Smooth muscle cell (in vitro differentiated cells): ENCODE measurements at regions not wholly inside any gene's neighbourhood (a gene's known extent, or its start where the extent isn't known, plus 50 kb on each side); places are given as distances from the start of the nearest gene placed in this dataset.

Source experiments
- DNase-seq: peaks from one replicate; lab custom pipeline; 2025; ENCODE audit not compliant: unreplicated experiment; lab: John Stamatoyannopoulos, UW
- H2AFZ ChIP-seq: fragments of 200-600 bp; sonication (generic); 2 replicates; pipeline ENCODE4 v1.6.0; 2016; ENCODE audit warnings: antibody characterized with exemption, low read depth, mild to moderate bottlenecking
- H3F3A ChIP-seq: fragments of 200-600 bp; sonication (generic); 2 replicates; pipeline ENCODE4 v1.6.0; 2017; ENCODE audit warnings: antibody characterized with exemption, low read depth
- H3K27ac ChIP-seq: fragments of 200-600 bp; sonication (generic); 2 replicates; pipeline ENCODE4 v1.5.1; 2016; ENCODE audit warnings: low read depth, mild to moderate bottlenecking
- H3K27me3 ChIP-seq: fragments of 200-600 bp; sonication (generic); 2 replicates; pipeline ENCODE4 v1.6.1; 2016; ENCODE audit warnings: low read depth, mild to moderate bottlenecking
- H3K36me3 ChIP-seq: fragments of 200-600 bp; sonication (generic); 2 replicates; pipeline ENCODE4 v1.5.1; 2016; ENCODE audit warnings: low read depth
- H3K4me1 ChIP-seq: fragments of 200-600 bp; sonication (generic); 2 replicates; pipeline ENCODE4 v1.5.1; 2016; ENCODE audit warnings: low read depth
- H3K4me2 ChIP-seq: fragments of 200-600 bp; sonication (generic); 2 replicates; pipeline ENCODE4 v1.6.0; 2016; ENCODE audit warnings: mild to moderate bottlenecking
- H3K4me3 ChIP-seq: fragments of 200-600 bp; sonication (generic); 2 replicates; pipeline ENCODE4 v1.5.1; 2016; ENCODE audit warnings: mild to moderate bottlenecking
- H3K79me2 ChIP-seq: fragments of 200-600 bp; sonication (generic); 2 replicates; pipeline ENCODE4 v1.6.0; 2016; ENCODE audit warnings: low read depth, mild to moderate bottlenecking
- H3K9ac ChIP-seq: fragments of 200-600 bp; sonication (generic); 2 replicates; pipeline ENCODE4 v1.6.0; 2016; ENCODE audit warnings: low read depth
- H3K9me3 ChIP-seq: fragments of 200-600 bp; sonication (generic); replicated peaks from 2 replicates; pipeline ENCODE4 v1.5.1; 2016; ENCODE audit warnings: low read depth
- H4K20me1 ChIP-seq: fragments of 200-600 bp; sonication (generic); 2 replicates; pipeline ENCODE4 v1.6.0; 2016; ENCODE audit warnings: low read depth
- CTCF ChIP-seq: fragments of 200-600 bp; sonication (generic); IDR thresholded peaks from 2 replicates; pipeline ENCODE4 v1.5.1; 2017; ENCODE audit warnings: borderline replicate concordance, mild to moderate bottlenecking, antibody characterized with exemption; ENCODE audit not compliant: insufficient read depth, poor library complexity, severe bottlenecking
- WGBS: methylation state at CpG from one replicate; pipeline ENCODE4 v1.1.7; 2016; ENCODE audit warnings: low lambda C conversion rate; 5-methylcytosine and 5-hydroxymethylcytosine counted together

GRCh38 chr2:120401275-120402066, 55.5 kb downstream of the INHBB start:
- WGBS: 86% methylated on average over 8 of the region's 8 CpGs
- H3K36me3 ChIP-seq: no peaks in the 10 kb centered on the region
- no peaks in the 10 kb centered on the region for H4K20me1 ChIP-seq
- DNase-seq: no peak
- peaks cover 8% of the 10 kb centered on the region for H3K27me3 ChIP-seq
- H3K4me1 ChIP-seq: no peaks in the 10 kb centered on the region
- no peak for TF ChIP-seq CTCF
- no peaks in the 10 kb centered on the region for H3K9me3 ChIP-seq
- H3F3A ChIP-seq: no peaks in the 10 kb centered on the region
- no peaks in the 10 kb centered on the region for H3K79me2 ChIP-seq
- H3K4me3 ChIP-seq: no peak overlapping the region
- no peak overlapping the region for H3K27ac ChIP-seq
- H2AFZ ChIP-seq: no peak overlapping the region
- H3K9ac ChIP-seq: no peak overlapping the region
- H3K4me2 ChIP-seq: no peak overlapping the region

GRCh38 chr2:120402067-120402433, 56.1 kb downstream of the INHBB start:
- H3K4me1 ChIP-seq: no peaks in the 10 kb centered on the region
- DNase-seq: no peak
- WGBS: 74% methylated on average over 5 of the region's 5 CpGs

GRCh38 chr2:120402508-120402907, 56.6 kb downstream of the INHBB start:
- no peak overlapping the region for H3K27ac ChIP-seq
- H3K36me3 ChIP-seq: no peaks in the 10 kb centered on the region
- no peaks in the 10 kb centered on the region for H3F3A ChIP-seq
- H3K9me3 ChIP-seq: no peaks in the 10 kb centered on the region
- no peak overlapping the region for H3K4me2 ChIP-seq
- no peaks in the 10 kb centered on the region for H4K20me1 ChIP-seq
- DNase-seq: no peak
- H3K4me1 ChIP-seq: no peaks in the 10 kb centered on the region
- no peak overlapping the region for H3K4me3 ChIP-seq
- H3K79me2 ChIP-seq: no peaks in the 10 kb centered on the region
- H2AFZ ChIP-seq: no peak overlapping the region
- no peak for TF ChIP-seq CTCF
- H3K9ac ChIP-seq: no peak overlapping the region
- 87% methylated on average over 2 of the region's 6 CpGs for WGBS
- peaks cover 8% of the 10 kb centered on the region for H3K27me3 ChIP-seq

More at GRCh38 chr2:120402067-120402433, 56.1 kb downstream of the INHBB start:
- Histone ChIP-seq H3K9ac (no peak overlapping the region), H3K36me3 (no peaks in the 10 kb centered on the region), H2AFZ (no peak overlapping the region), H3K4me2 (no peak overlapping the region), H3F3A (no peaks in the 10 kb centered on the region), H3K79me2 (no peaks in the 10 kb centered on the region), H4K20me1 (no peaks in the 10 kb centered on the region), H3K4me3 (no peak overlapping the region), H3K27ac (no peak overlapping the region), H3K9me3 (no peaks in the 10 kb centered on the region), H3K27me3 (peaks cover 8% of the 10 kb centered on the region)
- no peak for TF ChIP-seq CTCF

- no peaks in the 10 kb centered on the region for H3K36me3 ChIP-seq
- TF ChIP-seq CTCF: no peak
- no peak for DNase-seq
- no peak overlapping the region for H3K4me3 ChIP-seq
- no peak overlapping the region for H3K27ac ChIP-seq
- no peaks in the 10 kb centered on the region for H3K79me2 ChIP-seq
- no peaks in the 10 kb centered on the region for H3F3A ChIP-seq
- 85% methylated on average over 5 of the region's 5 CpGs for WGBS
- no peak overlapping the region for H3K9ac ChIP-seq
- H2AFZ ChIP-seq: no peak overlapping the region
- no peak overlapping the region for H3K4me2 ChIP-seq
- H3K9me3 ChIP-seq: peaks cover under 1% of the 10 kb centered on the region
- no peaks in the 10 kb centered on the region for H3K4me1 ChIP-seq
- H4K20me1 ChIP-seq: no peaks in the 10 kb centered on the region
- H3K27me3 ChIP-seq: peaks cover 8% of the 10 kb centered on the region
Observed at GRCh38 chr2:120403261-120403660, 57.3 kb downstream of the INHBB start.
